GM18519 (cell line): ENCODE measurements at regions not wholly inside any gene's neighbourhood (a gene's known extent, or its start where the extent isn't known, plus 50 kb on each side); places are given as distances from the start of the nearest gene placed in this dataset.

Experiments
- ATAC-seq: cut with Tn5 transposase; IDR thresholded peaks from one replicate; pipeline ENCODE4 v1.9.1; 2021; ENCODE audit warnings: mild to moderate bottlenecking, moderate library complexity; ENCODE audit not compliant: unreplicated experiment, low FRiP score

- no peak for ATAC-seq
Measured at GRCh38 chr11:109733245-109733644, 311.3 kb downstream of the C11orf87 start.

- ATAC-seq: no peak
Measured at GRCh38 chr11:109734566-109734965, 312.6 kb downstream of the C11orf87 start.

- ATAC-seq: no peak
Measured at GRCh38 chr11:109735128-109735527, 313.1 kb downstream of the C11orf87 start.

GRCh38 chr11:109739379-109739778, 317.4 kb downstream of the C11orf87 start:
- no peak for ATAC-seq

- ATAC-seq: no peak
Measured at GRCh38 chr11:109745996-109746625, 324.1 kb downstream of the C11orf87 start.

GRCh38 chr11:109747839-109748238, 325.8 kb downstream of the C11orf87 start:
- peak; percentile 76 for ATAC-seq

- ATAC-seq: no peak
Measured at GRCh38 chr11:109749476-109749875, 327.5 kb downstream of the C11orf87 start.

- no peak for ATAC-seq
Measured at GRCh38 chr11:109750964-109751363, 329.0 kb downstream of the C11orf87 start.

- ATAC-seq: no peak
Measured at GRCh38 chr11:109752212-109752825, 330.3 kb downstream of the C11orf87 start.

- ATAC-seq: no peak
Measured at GRCh38 chr11:109756521-109756920, 334.5 kb downstream of the C11orf87 start.

- no peak for ATAC-seq
Measured at GRCh38 chr11:109756951-109757350, 335.0 kb downstream of the C11orf87 start.

GRCh38 chr11:109762546-109762945, 330.6 kb upstream of the ZC3H12C start:
- ATAC-seq: no peak

GRCh38 chr11:109765709-109766311, 327.4 kb upstream of the ZC3H12C start:
- no peak for ATAC-seq

- no peak for ATAC-seq
Measured at GRCh38 chr11:109769858-109770257, 323.3 kb upstream of the ZC3H12C start.

- no peak for ATAC-seq
Measured at GRCh38 chr11:109770323-109770722, 322.9 kb upstream of the ZC3H12C start.

- ATAC-seq: no peak
Measured at GRCh38 chr11:109772892-109773291, 320.3 kb upstream of the ZC3H12C start.

- no peak for ATAC-seq
Measured at GRCh38 chr11:109775686-109776085, 317.5 kb upstream of the ZC3H12C start.

- ATAC-seq: no peak
Measured at GRCh38 chr11:109783014-109783413, 310.2 kb upstream of the ZC3H12C start.

- peak; percentile 94 for ATAC-seq
Measured at GRCh38 chr11:109783840-109784239, 309.4 kb upstream of the ZC3H12C start.

GRCh38 chr11:109784536-109784935, 308.7 kb upstream of the ZC3H12C start:
- no peak for ATAC-seq

GRCh38 chr11:109785198-109785597, 308.0 kb upstream of the ZC3H12C start:
- ATAC-seq: no peak

- ATAC-seq: no peak
Measured at GRCh38 chr11:109785714-109786113, 307.5 kb upstream of the ZC3H12C start.
